ENCODE measurements at regions not wholly inside any gene's neighbourhood (a gene's known extent, or its start where the extent isn't known, plus 50 kb on each side); places are given as distances from the start of the nearest gene placed in this dataset.
"Not testable (repeated sequence)": the region's sequence is repeated elsewhere in the genome, so short reads cannot be mapped to it uniquely, and the experiment has no call there.

DNA sequence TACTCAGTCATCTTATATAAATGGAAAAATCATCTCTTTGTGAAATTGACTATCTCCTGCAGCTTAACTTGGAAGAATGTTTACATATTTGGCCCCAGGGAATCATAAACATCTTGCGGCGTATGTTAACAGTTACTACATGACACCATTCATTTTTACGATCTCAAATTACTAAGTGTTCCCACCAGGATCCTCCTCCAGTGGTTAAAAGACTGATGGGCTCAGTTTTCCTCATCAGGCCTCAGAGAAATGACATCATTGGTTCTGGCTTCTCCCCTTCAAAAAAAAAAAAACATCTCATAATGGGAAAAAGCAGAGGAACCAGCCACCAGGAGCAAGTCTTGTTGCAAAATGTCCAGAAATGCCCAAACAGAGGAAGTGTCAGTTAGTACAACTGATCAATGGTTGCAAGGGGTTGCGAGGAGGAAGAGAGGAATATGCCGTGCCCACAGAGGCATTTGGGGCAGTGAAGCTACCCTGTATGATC, 70.5 kb upstream of the LIPC start:
- peak; percentile 84 for DNase-seq (ENCODE audit: low spot score)

DNA sequence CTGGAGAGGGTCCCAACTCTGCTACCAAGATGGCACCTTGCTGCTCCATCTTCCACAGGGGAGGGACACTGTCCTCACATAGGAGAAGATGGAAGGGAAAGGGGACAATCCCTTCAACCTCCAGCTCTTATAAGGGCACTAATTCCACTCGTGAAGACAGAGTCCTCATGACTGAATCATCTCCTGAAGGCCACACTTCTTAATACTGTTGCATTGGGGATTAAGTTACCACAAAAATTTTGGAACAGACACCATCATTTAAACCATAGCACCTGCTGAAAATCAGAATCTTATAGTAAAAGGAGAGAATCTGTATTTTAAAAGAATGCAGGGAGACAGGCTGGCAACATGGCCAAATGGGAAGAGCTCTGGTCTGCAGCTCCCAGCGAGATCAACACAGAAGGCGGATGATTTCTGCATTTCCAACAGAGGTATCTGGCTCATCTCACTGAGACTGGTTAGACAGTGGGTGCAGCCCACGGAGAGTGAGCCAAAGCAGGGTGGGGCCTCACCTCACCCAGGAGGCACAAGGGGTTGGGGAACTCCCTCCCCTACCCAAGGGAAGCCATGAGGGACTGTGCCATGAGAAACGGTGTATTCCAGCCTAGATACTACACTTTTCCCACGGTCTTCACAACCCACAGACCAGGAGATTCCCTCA, 69.4 kb upstream of the LIPC start:
- no peak for DNase-seq (ENCODE audit: low spot score)

DNA sequence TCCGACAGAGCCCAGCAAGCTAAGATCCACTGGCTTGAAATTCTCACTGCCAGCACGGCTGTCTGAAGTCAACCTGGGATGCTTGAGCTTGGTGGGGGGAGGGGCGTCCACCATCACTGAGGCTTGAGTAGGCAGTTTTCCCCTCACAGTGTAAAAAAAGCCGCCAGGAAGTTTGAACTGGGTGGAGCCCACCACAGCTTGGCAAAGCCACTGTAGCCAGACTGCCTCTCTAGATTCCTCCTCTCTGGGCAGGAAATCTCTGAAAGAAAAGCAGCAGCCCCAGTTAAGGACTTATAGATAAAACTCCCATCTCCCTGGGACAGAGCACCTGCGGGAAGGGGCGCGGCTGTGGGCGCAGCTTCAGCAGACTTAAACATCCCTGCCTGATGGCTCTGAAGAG, 68.7 kb upstream of the LIPC start:
- not testable (repeated sequence) for DNase-seq (ENCODE audit: low spot score)

- DNase-seq (ENCODE audit: low spot score): not testable (repeated sequence)
Observed at GRCh38 chr15:58363673-58364072, 68.1 kb upstream of the LIPC start.

DNA sequence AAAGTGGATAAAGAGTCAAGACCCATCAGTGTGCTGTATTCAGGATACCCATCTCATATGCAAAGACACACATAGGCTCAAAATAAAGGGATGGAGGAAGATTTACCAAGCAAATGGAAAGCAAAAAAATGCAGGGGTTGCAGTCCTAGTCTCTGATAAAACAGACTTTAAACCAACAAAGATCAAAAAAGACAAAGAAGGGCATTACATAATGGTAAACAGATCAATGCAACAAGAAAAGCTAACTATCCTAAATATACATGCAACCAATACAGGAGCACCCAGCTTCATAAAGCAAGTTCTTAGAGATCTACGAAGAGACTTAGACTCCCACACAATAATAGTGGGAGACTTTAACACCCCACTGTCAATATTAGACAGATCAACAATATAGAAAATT, 66.7 kb upstream of the LIPC start:
- DNase-seq (ENCODE audit: low spot score): not testable (repeated sequence)

DNA sequence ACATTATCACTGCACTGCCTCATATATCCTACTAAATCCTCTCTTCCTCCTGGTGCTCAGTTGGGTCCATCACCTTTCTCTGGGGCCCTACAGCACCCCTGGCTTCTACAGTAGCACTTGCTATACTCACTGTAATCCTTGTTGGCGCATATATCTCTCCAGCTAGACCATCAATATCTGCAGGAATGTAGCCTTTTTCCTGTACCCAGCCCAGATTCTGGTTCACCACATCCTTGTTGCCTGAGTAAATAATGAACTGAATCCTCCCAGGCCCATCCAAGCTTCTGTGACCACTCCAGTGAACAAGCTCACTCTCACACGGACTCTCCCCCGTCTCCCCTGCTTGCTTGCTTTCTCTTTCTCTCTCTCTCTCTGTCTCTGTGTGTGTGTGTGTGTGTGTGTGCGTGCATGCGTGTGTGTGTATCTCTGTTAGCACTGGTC, 62.5 kb upstream of the LIPC start:
- peak; percentile 32 for DNase-seq (ENCODE audit: low spot score)

GRCh38 chr15:58369956-58370355, 61.8 kb upstream of the LIPC start:
- DNase-seq (ENCODE audit: low spot score): no peak

- no peak for DNase-seq (ENCODE audit: low spot score)
Observed at GRCh38 chr15:58374147-58374546, 57.6 kb upstream of the LIPC start.

DNA sequence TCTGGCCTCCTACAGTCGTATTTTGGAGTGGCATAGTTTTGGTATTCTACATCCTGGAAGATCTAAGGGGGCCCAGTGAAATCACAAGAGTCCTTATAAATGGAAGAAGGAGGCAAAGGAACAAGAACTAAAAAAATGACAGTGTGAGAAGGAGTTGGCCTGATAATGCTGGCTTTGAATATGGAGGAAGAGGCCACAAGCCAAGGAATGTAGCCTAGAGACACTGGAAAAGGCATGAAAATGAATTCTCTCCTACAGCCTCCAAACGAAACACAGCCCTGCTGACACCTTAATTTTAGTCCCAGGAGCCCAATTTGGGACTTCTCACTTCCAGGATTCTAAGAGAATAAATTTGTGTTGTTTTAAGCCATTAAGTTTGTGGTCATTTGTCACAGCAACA, 54.6 kb upstream of the LIPC start:
- DNase-seq (ENCODE audit: low spot score): no peak

DNA sequence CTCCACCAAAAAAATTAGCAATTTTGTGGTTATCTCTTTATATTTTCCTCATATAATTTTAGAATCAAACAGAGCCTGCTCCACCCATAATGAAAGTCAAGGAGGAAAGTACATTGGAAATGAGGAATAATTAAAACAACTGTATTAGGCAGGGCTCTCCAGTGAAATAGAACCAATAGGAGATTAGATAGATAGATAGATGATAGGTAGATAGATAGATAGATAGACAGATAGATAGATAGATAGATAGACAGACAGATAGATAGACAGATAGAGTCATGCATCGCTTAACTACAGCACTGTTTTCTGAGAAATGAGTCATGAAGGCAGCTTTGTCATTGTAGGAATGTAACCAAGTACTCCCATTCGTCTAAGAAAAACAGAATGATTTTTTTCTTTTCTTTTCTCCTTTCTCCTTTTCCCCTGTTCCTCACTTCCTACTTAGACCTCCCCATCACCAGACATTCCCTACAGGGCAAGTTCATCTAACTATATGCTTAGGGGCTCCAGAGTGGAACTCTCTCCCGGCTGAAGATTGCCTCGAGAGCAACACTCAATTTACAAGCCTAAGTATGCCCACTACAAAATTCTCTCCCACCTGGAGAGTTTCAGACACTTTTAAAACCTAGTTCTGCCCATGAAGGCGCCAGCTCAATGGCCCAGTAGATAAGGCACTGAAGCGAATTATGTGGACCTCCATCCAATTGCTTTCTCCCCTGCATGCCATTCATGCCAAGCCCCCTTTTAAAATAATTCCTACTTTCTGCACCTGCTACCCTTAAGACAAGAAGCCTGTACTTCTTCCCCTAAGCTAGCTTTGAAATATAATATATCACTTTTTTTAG, 53.3 kb upstream of the LIPC start:
- peak; percentile 36 for DNase-seq (ENCODE audit: low spot score)

- not testable (repeated sequence) for DNase-seq (ENCODE audit: low spot score)
Observed at GRCh38 chr15:58379454-58379853, 52.3 kb upstream of the LIPC start.

- no peak for DNase-seq (ENCODE audit: low spot score)
Observed at GRCh38 chr15:58380280-58380945, 51.4 kb upstream of the LIPC start.

DNA sequence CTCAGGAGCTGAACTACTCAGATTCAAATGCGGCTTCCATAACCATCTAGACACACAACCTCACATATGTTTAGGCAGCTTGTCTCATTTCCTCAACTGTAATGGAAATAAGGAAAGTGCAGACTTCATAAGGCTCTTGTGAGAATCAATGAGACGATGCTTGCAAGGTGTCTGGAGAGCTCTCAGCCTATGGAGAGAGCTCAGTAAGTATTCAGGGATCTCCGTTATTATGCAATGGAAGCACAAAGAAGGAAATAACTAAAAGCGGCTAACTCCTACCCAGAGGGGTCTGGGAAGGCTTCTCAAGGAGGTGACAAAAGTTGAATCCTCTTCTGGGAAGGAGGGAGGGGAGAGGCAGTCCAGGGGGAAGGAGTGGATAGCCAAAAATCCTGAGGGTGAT, 50.1 kb upstream of the LIPC start:
- no peak for DNase-seq (ENCODE audit: low spot score)

Measured in AG20443 (cell line).